ENCODE measurements at regions not wholly inside any gene's neighbourhood (a gene's known extent, or its start where the extent isn't known, plus 50 kb on each side); places are given as distances from the start of the nearest gene placed in this dataset.

DNA sequence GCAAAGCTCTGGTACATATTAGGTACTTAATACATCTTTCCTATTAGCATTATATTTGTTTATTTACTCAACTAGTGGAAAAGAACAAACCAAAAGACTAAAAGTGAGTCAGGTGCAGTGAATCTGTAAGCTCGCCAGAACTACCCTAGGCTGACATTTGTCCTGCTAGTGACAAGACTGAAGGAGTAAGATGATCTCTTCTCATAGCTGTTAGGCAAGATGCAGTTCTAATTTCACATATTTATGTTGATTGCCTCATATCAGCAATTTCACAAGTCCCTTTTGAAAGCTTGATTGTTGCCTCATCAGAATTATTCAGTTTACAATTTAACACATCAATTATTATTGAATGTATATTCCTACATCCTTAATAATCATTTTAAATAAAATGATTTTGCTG is 293.0 kb upstream of the NAV3 start:
- no peak for TF ChIP-seq ZFX (IDR thresholded peaks at IDR 0.05)
- TF ChIP-seq, protein P1, sequence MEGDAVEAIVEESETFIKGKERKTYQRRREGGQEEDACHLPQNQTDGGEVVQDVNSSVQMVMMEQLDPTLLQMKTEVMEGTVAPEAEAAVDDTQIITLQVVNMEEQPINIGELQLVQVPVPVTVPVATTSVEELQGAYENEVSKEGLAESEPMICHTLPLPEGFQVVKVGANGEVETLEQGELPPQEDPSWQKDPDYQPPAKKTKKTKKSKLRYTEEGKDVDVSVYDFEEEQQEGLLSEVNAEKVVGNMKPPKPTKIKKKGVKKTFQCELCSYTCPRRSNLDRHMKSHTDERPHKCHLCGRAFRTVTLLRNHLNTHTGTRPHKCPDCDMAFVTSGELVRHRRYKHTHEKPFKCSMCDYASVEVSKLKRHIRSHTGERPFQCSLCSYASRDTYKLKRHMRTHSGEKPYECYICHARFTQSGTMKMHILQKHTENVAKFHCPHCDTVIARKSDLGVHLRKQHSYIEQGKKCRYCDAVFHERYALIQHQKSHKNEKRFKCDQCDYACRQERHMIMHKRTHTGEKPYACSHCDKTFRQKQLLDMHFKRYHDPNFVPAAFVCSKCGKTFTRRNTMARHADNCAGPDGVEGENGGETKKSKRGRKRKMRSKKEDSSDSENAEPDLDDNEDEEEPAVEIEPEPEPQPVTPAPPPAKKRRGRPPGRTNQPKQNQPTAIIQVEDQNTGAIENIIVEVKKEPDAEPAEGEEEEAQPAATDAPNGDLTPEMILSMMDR (conservative IDR thresholded peaks at IDR 0.05), result no peak
- H3K27ac ChIP-seq, result no peak overlapping the region

DNA sequence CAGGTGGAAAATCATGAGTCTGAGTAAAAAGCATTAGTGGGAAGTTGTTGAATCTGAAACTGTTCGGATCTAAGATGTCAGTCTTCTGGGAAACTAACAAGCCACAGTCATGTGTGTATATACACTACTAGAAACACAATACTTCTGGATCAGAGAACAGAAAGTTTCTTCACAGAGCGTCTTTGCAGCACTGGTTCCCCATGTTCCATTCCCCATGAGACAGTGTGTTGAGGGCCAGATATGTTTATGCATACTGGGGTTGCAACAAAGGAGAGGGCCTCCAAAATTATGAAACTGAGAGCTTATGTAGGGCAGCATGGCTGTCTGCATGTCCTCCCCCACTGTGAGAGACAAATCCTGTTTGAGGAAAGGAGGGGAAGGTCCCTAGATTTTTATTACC is 295.0 kb upstream of the NAV3 start:
- no peak overlapping the region for H3K27ac ChIP-seq
- TF ChIP-seq, protein P1 (conservative IDR thresholded peaks at IDR 0.05), result no peak
- no peak for TF ChIP-seq ZFX (IDR thresholded peaks at IDR 0.05)

DNA sequence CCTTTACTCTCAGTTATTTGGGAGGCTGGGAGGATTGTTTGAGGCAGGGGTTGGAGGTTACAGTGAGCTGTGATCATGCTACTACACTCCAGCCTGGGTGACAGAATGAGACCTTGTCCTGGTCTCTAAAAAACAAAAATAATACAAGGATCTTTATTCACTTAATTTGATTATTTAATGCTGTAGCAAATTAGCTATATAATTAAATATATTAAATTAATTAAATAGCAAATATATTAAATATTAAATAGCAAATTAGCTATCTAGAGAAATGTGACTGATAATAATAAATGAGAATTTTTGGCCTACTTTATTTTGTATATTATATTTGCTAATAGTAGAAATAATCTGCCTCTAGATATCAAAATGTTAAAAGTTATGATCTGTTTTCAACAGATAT is 298.8 kb upstream of the NAV3 start:
- H3K27ac ChIP-seq, result no peak overlapping the region
- TF ChIP-seq, protein P1 (conservative IDR thresholded peaks at IDR 0.05), result no peak
- no peak for TF ChIP-seq ZFX (IDR thresholded peaks at IDR 0.05)

DNA sequence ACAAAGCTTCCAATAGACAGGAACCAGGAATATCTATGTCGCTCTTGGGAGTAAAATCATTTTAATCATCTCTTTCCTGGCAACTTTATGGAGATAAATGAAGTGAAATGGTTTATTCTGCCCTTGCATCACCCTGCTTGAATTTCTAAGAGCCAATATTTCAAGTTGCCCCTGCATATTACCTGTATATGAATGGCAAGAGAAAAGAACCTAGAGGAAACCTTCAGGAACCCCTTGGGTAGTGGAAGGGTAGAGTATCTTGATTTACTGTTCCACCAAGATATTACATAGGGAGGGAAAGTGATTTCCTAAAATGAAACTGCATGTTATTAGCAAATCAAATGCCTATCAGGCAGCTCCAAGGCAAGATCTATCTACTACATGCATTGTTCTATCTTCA is 308.4 kb upstream of the NAV3 start:
- H3K27ac ChIP-seq, result no peak overlapping the region
- TF ChIP-seq ZFX (IDR thresholded peaks at IDR 0.05), result no peak
- TF ChIP-seq, protein P1 (conservative IDR thresholded peaks at IDR 0.05), result no peak

DNA sequence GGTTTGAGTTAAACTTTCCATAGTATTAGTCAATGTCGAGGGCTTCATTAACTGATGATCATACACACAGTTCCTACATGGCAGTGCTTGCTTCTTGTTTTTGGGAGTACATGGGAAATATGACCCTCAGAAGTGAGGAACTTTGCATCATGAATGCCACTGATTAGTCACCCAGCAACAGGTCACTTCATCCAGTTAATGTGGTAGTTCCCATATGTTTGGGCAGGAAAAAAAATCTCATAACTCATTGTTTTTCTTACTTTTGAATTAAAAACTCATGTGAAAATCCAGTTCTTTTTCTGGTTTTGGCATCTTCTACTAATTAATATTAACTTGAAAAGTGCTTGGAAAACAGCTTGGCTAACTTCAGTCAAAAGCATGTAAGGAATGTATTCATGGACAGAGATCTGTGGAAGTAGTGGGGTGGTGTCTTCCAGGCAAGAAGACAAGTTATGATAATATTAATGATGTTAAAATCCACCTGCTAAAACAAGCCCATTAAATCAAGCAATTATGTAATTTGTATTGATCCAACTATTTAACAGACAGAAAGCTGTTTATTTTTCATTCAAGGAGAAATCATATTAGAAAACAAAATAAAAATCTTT is 309.1 kb upstream of the NAV3 start:
- H3K27ac ChIP-seq, result no peak overlapping the region
- TF ChIP-seq, protein P1 (conservative IDR thresholded peaks at IDR 0.05), result no peak
- no peak for TF ChIP-seq ZFX (IDR thresholded peaks at IDR 0.05)

DNA sequence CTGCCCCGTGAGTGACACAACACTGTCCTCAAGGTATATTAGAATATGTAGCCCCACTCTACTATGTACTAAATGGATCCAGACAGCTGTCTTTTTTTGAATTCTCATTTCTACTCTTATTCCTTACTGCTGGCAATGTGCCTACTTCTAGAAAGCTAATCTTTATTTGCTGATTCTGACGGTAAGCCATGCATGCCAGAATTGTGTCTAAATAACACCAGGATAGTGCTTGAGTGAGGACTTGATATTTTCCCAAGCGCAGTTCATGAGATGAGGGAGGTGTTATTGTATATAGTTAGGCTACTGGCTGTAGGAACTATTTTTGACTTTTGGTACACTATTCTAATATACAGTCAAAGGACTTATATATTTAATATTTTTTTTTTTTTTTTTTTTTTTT is 316.2 kb upstream of the NAV3 start:
- H3K27ac ChIP-seq, result no peak overlapping the region
- TF ChIP-seq, protein P1 (conservative IDR thresholded peaks at IDR 0.05), result no peak
- no peak for TF ChIP-seq ZFX (IDR thresholded peaks at IDR 0.05)

DNA sequence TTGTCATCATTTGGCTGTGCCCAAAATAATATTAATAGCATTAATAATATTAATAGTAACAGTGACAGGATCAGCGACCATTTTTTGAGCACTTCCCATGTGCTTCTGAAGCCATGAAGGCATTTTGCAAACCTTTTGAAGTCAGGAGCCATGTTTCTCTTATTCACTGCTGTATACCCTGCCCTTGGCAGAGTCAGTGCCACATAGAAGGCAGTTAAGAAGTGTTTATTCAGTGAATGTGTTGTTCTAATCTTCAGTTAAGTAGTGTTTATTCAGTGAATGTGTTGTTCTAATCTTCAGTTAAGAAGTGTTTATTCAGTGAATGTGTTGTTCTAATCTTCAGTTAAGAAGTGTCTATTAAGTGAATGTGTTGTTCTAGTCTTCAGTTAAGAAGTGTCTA is 319.7 kb upstream of the NAV3 start:
- TF ChIP-seq, protein P1 (conservative IDR thresholded peaks at IDR 0.05), result no peak
- no peak for TF ChIP-seq ZFX (IDR thresholded peaks at IDR 0.05)
- no peak overlapping the region for H3K27ac ChIP-seq
